Breast epithelium (tissue), 4 donors: ENCODE measurements at regions not wholly inside any gene's neighbourhood (a gene's known extent, or its start where the extent isn't known, plus 50 kb on each side); places are given as distances from the start of the nearest gene placed in this dataset.

Experiments
- DNase-seq, 2 donors: peaks; one replicate each; pipeline ENCODE4 v3.0.0-alpha.2; 2019; ENCODE audit warnings: low spot score in 2 of 2
- H3K27ac ChIP-seq, 2 donors: fragments of 200-600 bp; sonication (generic) in 1 of 2; one replicate each; pipeline ENCODE4 v1.5.1; 2016 to 2019; ENCODE audit warnings: mild to moderate bottlenecking in 1 of 2
- H3K27me3 ChIP-seq, 2 donors: fragments of 200-600 bp; sonication (generic) in 1 of 2; one replicate each; pipeline versions ENCODE4 v1.5.1 to v1.6.0; 2017 to 2019; ENCODE audit warnings: control low read depth in 1 of 2, mild to moderate bottlenecking in 1 of 2
- H3K36me3 ChIP-seq: fragments of 200-600 bp; one replicate; pipeline ENCODE4 v1.5.1; 2019
- H3K4me1 ChIP-seq, 2 donors: fragments of 200-600 bp; sonication (generic); one replicate each; pipeline ENCODE4 v1.5.1; 2016 to 2019; ENCODE audit warnings: control low read depth in 1 of 2
- H3K4me3 ChIP-seq, 3 donors: fragments of 200-600 bp; sonication (generic); 1 replicate in 2 of 3; 2 replicates in 1 of 3; pipeline ENCODE4 v1.5.1; 2016 to 2019; ENCODE audit warnings: mild to moderate bottlenecking in 3 of 3, moderate library complexity in 2 of 3
- H3K9me3 ChIP-seq, 2 donors: fragments of 200-600 bp; sonication (generic) in 1 of 2; one replicate each; pipeline ENCODE4 v1.5.1; 2016 to 2019; ENCODE audit warnings: control low read depth in 1 of 2
- CTCF ChIP-seq, 3 donors: fragments of 450-650 bp; IDR thresholded peaks; one replicate each; pipeline ENCODE4 v1.5.1; 2016 to 2017; ENCODE audit warnings: antibody characterized with exemption in 3 of 3, mild to moderate bottlenecking in 3 of 3, moderate library complexity in 3 of 3
- POLR2A ChIP-seq: fragments of 450-650 bp; IDR thresholded peaks from one replicate; pipeline ENCODE4 v1.6.1; 2016; ENCODE audit warnings: antibody characterized with exemption, mild to moderate bottlenecking, moderate library complexity
- POLR2AphosphoS5 ChIP-seq, 3 donors: sonication (generic); formaldehyde crosslinking; IDR thresholded peaks; one replicate each; pipeline ENCODE4 v1.6.1; 2017; ENCODE audit warnings: antibody characterized with exemption in 3 of 3
- intact Hi-C: fragments of 100-400 bp; cut with DNase I; formaldehyde crosslinking; loops from one replicate; pipeline ENCODE4 v1.15.1; 2023; ENCODE audit warnings: low total_unique reads

GRCh38 chr5:71839096-71839884, 120.2 kb downstream of the CARTPT start:
- H3K9me3 ChIP-seq, result no peaks in the 10 kb centered on the region
- H3K4me1 ChIP-seq, result no peaks in the 10 kb centered on the region
- no peaks in the 10 kb centered on the region for H3K27me3 ChIP-seq
- no peak overlapping the region for H3K4me3 ChIP-seq
- no peak overlapping the region for H3K27ac ChIP-seq
- no peaks in the 10 kb centered on the region for H3K36me3 ChIP-seq
- TF ChIP-seq POLR2AphosphoS5 (IDR thresholded peaks at IDR 0.05) (no peak), CTCF (IDR thresholded peaks at IDR 0.05) (no peak), POLR2A (no peak)
- intact Hi-C loops, result no loop called here
- no peak for DNase-seq

GRCh38 chr5:71841107-71841506, 122.0 kb downstream of the CARTPT start:
- Histone ChIP-seq H3K27me3 (no peaks in the 10 kb centered on the region), H3K36me3 (no peaks in the 10 kb centered on the region), H3K4me3 (no peak overlapping the region), H3K4me1 (no peaks in the 10 kb centered on the region), H3K9me3 (no peaks in the 10 kb centered on the region), H3K27ac (no peak overlapping the region)
- DNase-seq, result no peak
- no peak for TF ChIP-seq CTCF (IDR thresholded peaks at IDR 0.05)
- intact Hi-C loops, result no loop called here

GRCh38 chr5:71843111-71843510, 124.0 kb downstream of the CARTPT start:
- TF ChIP-seq POLR2AphosphoS5 (IDR thresholded peaks at IDR 0.05) (no peak), CTCF (IDR thresholded peaks at IDR 0.05) (no peak), POLR2A (no peak)
- intact Hi-C loops, result no loop called here
- Histone ChIP-seq H3K4me1 (no peaks in the 10 kb centered on the region), H3K27ac (no peak overlapping the region), H3K27me3 (no peaks in the 10 kb centered on the region), H3K36me3 (no peaks in the 10 kb centered on the region), H3K9me3 (no peaks in the 10 kb centered on the region), H3K4me3 (no peak overlapping the region)
- DNase-seq, result no peak

GRCh38 chr5:71844862-71845261, 125.8 kb downstream of the CARTPT start:
- DNase-seq, result no peak
- H3K27me3 ChIP-seq, result no peaks in the 10 kb centered on the region
- H3K4me3 ChIP-seq, result no peak overlapping the region
- H3K9me3 ChIP-seq, result peaks cover under 1 to 4% of the 10 kb centered on the region in 2 donors
- H3K27ac ChIP-seq, result no peak overlapping the region
- intact Hi-C loops, result no loop called here
- H3K4me1 ChIP-seq, result no peaks in the 10 kb centered on the region
- TF ChIP-seq POLR2AphosphoS5 (IDR thresholded peaks at IDR 0.05) (no peak), POLR2A (no peak), CTCF (IDR thresholded peaks at IDR 0.05) (no peak)
- H3K36me3 ChIP-seq, result no peaks in the 10 kb centered on the region

- DNase-seq, result no peak
- Histone ChIP-seq H3K4me1 (no peaks in the 10 kb centered on the region), H3K27ac (no peak overlapping the region), H3K4me3 (no peak overlapping the region), H3K27me3 (no peaks in the 10 kb centered on the region), H3K9me3 (peaks cover 0 to 23% of the 10 kb centered on the region in 2 donors), H3K36me3 (no peaks in the 10 kb centered on the region)
- no peak for TF ChIP-seq POLR2A
- intact Hi-C loops, result no loop called here
Measured at GRCh38 chr5:71859515-71859914, 140.4 kb downstream of the CARTPT start.
